ENCODE measurements at regions not wholly inside any gene's neighbourhood (a gene's known extent, or its start where the extent isn't known, plus 50 kb on each side); places are given as distances from the start of the nearest gene placed in this dataset.

- no peak for TF ChIP-seq EZH2phosphoT487 (IDR thresholded peaks at IDR 0.05)
- TF ChIP-seq CTCF (IDR thresholded peaks at IDR 0.05): no peak
- TF ChIP-seq EZH2 (IDR thresholded peaks at IDR 0.05): no peak
These were observed 413.6 kb downstream of the CDH2 start for GRCh38 chr18:27763341-27763740.
